OCI-LY7 (cell line): ENCODE measurements at regions not wholly inside any gene's neighbourhood (a gene's known extent, or its start where the extent isn't known, plus 50 kb on each side); places are given as distances from the start of the nearest gene placed in this dataset.

Source experiments
- BruUV-seq: library from RNA; stranded (reverse); fragments of 400-500 nt; replicated peaks from 2 replicates; lab custom pipeline; 2021; lab: Mats Ljungman, UMichigan
- CTCF ChIA-PET: fragments of 300-600 bp; sonication (Branson Sonifier 250); formaldehyde crosslinking; loops from one replicate; lab custom pipeline; 2022; ENCODE audit warnings: antibody characterized with exemption; ENCODE audit not compliant: unreplicated experiment; lab: Charles Lee
- POLR2A ChIA-PET: fragments of 300-600 bp; sonication (Branson Sonifier 250); formaldehyde crosslinking; loops from one replicate; lab custom pipeline; 2022; ENCODE audit warnings: antibody characterized with exemption; lab: Charles Lee
- DNase-seq: peaks from one replicate; pipeline ENCODE4 v3.0.0-alpha.2; 2015; ENCODE audit warnings: low spot score
- H2AFZ ChIP-seq: fragments of 200-600 bp; sonication (generic), shearing (Covaris generic); 2 replicates; pipeline ENCODE4 v1.6.1; 2014; ENCODE audit warnings: mild to moderate bottlenecking, antibody characterized with exemption, low read length, moderate library complexity
- H3K27ac ChIP-seq: fragments of 200-600 bp; sonication (generic); 2 replicates; pipeline ENCODE4 v1.5.1; 2014; ENCODE audit warnings: mixed run types, low read depth, mild to moderate bottlenecking, moderate library complexity, low read length, inconsistent platforms; ENCODE audit not compliant: poor library complexity, severe bottlenecking
- H3K36me3 ChIP-seq: fragments of 200-600 bp; sonication (generic); 2 replicates; pipeline ENCODE4 v1.6.1; 2014; ENCODE audit warnings: mild to moderate bottlenecking, antibody characterized with exemption, low read length, moderate library complexity, mixed read lengths; ENCODE audit not compliant: insufficient read depth
- H3K4me1 ChIP-seq: fragments of 200-600 bp; sonication (generic); 2 replicates; pipeline ENCODE4 v1.5.1; 2014; ENCODE audit warnings: mild to moderate bottlenecking, low read length; ENCODE audit not compliant: insufficient read depth, poor library complexity, severe bottlenecking
- H3K4me2 ChIP-seq: fragments of 200-600 bp; sonication (generic); 2 replicates; pipeline ENCODE4 v1.6.1; 2014; ENCODE audit warnings: mild to moderate bottlenecking, low read length
- H3K4me3 ChIP-seq: fragments of 200-600 bp; sonication (generic); 2 replicates; pipeline ENCODE4 v1.5.1; 2014; ENCODE audit warnings: mild to moderate bottlenecking, low read depth, low read length; ENCODE audit not compliant: poor library complexity, severe bottlenecking
- H3K79me2 ChIP-seq: fragments of 200-600 bp; sonication (generic); 2 replicates; pipeline ENCODE4 v1.6.1; 2016; ENCODE audit warnings: low read depth, mild to moderate bottlenecking, low read length, moderate library complexity, mixed read lengths; ENCODE audit not compliant: insufficient read depth
- H3K9me2 ChIP-seq: fragments of 200-600 bp; sonication (generic); 2 replicates; pipeline ENCODE4 v1.6.1; 2016; ENCODE audit warnings: mild to moderate bottlenecking, low read length, mixed read lengths; ENCODE audit not compliant: insufficient read depth
- H3K9me3 ChIP-seq: fragments of 200-600 bp; sonication (generic); 2 replicates; pipeline ENCODE4 v1.6.1; 2014; ENCODE audit warnings: mild to moderate bottlenecking, mixed run types, low read length, mixed read lengths
- H4K20me1 ChIP-seq: fragments of 200-600 bp; sonication (generic); 2 replicates; pipeline ENCODE4 v1.6.1; 2014; ENCODE audit warnings: mild to moderate bottlenecking, antibody characterized with exemption, low read length, moderate library complexity, mixed read lengths; ENCODE audit not compliant: insufficient read depth
- CTCF ChIP-seq: fragments of 200-600 bp; sonication (generic); conservative IDR thresholded peaks from 2 replicates; pipeline ENCODE4 v1.5.1; 2014; ENCODE audit warnings: mild to moderate bottlenecking, antibody characterized with exemption, low read length, moderate library complexity, mixed read lengths
- EZH2phosphoT487 ChIP-seq: fragments of 200-600 bp; sonication (generic); IDR thresholded peaks from 2 replicates; pipeline ENCODE4 v1.6.1; 2018; ENCODE audit warnings: low read depth, borderline replicate concordance, mild to moderate bottlenecking, mixed run types, antibody characterized with exemption, low read length, moderate library complexity, mixed read lengths
- intact Hi-C: fragments of 100-400 bp; cut with micrococcal nuclease; formaldehyde crosslinking; loops from one replicate; pipeline ENCODE4 v1.10.0; 2022; ENCODE audit not compliant: unreplicated experiment

GRCh38 chr4:81951891-81952455 is 421.8 kb downstream of the HNRNPD start:
- no peaks in the 10 kb centered on the region for H4K20me1 ChIP-seq
- H3K36me3 ChIP-seq, result no peaks in the 10 kb centered on the region
- POLR2A ChIA-PET, result interaction anchor here (0.6 to 2.1 kb wide), 2 partner anchors 13 to 40 kb away, joined by 5 to 8 read pairs; no protein-coding TSS in a partner anchor
- H3K4me1 ChIP-seq, result no peaks in the 10 kb centered on the region
- H3K9me2 ChIP-seq, result no peaks in the 10 kb centered on the region
- no peak overlapping the region for H3K27ac ChIP-seq
- H3K4me2 ChIP-seq, result no peak overlapping the region
- TF ChIP-seq CTCF, result no peak
- no peak for TF ChIP-seq EZH2phosphoT487
- no TSS peak for BruUV-seq
- H3K4me3 ChIP-seq, result no peak overlapping the region
- CTCF ChIA-PET, result no interaction called here
- no peaks in the 10 kb centered on the region for H3K9me3 ChIP-seq
- DNase-seq, result no peak
- intact Hi-C loops, result loop anchor here (1.0 kb wide), 1 partner anchor 12 kb away; no protein-coding TSS in a partner anchor
- no peak overlapping the region for H2AFZ ChIP-seq
- H3K79me2 ChIP-seq, result no peaks in the 10 kb centered on the region

- TF ChIP-seq CTCF, result no peak
- no peak for TF ChIP-seq EZH2phosphoT487
- ChIA-PET POLR2A (no interaction called here), CTCF (no interaction called here)
- Histone ChIP-seq H3K9me3 (no peaks in the 10 kb centered on the region), H3K79me2 (no peaks in the 10 kb centered on the region), H4K20me1 (no peaks in the 10 kb centered on the region), H3K4me2 (no peak overlapping the region), H3K9me2 (no peaks in the 10 kb centered on the region), H3K27ac (no peak overlapping the region), H3K4me3 (no peak overlapping the region), H2AFZ (no peak overlapping the region), H3K36me3 (no peaks in the 10 kb centered on the region), H3K4me1 (no peaks in the 10 kb centered on the region)
- intact Hi-C loops, result no loop called here
- no peak for DNase-seq
- no TSS peak for BruUV-seq
Measured at GRCh38 chr4:81946996-81947395, 426.8 kb downstream of the HNRNPD start.

GRCh38 chr4:81930506-81931238 is 443.1 kb downstream of the HNRNPD start:
- Histone ChIP-seq H3K4me1 (no peaks in the 10 kb centered on the region), H3K9me2 (no peaks in the 10 kb centered on the region), H3K36me3 (no peaks in the 10 kb centered on the region), H3K4me2 (no peak overlapping the region), H3K79me2 (no peaks in the 10 kb centered on the region), H3K4me3 (no peak overlapping the region), H3K9me3 (no peaks in the 10 kb centered on the region), H4K20me1 (no peaks in the 10 kb centered on the region), H3K27ac (no peak overlapping the region), H2AFZ (no peak overlapping the region)
- CTCF ChIA-PET, result no interaction called here
- BruUV-seq, result no TSS peak
- TF ChIP-seq CTCF, result no peak
- no peak for TF ChIP-seq EZH2phosphoT487
- DNase-seq, result no peak
- POLR2A ChIA-PET, result no interaction called here
- intact Hi-C loops, result no loop called here
